NCI-H748 treated with DMSO at 0.1 percent for 48 hours (cell line): ENCODE measurements at regions not wholly inside any gene's neighbourhood (a gene's known extent, or its start where the extent isn't known, plus 50 kb on each side); places are given as distances from the start of the nearest gene placed in this dataset.
A peak's percentile ranks its signal among the peaks of the same experiment; 100 is the strongest.

Experiments
- DNase-seq: peaks from one replicate; lab custom pipeline; 2025; lab: John Stamatoyannopoulos, UW

DNA sequence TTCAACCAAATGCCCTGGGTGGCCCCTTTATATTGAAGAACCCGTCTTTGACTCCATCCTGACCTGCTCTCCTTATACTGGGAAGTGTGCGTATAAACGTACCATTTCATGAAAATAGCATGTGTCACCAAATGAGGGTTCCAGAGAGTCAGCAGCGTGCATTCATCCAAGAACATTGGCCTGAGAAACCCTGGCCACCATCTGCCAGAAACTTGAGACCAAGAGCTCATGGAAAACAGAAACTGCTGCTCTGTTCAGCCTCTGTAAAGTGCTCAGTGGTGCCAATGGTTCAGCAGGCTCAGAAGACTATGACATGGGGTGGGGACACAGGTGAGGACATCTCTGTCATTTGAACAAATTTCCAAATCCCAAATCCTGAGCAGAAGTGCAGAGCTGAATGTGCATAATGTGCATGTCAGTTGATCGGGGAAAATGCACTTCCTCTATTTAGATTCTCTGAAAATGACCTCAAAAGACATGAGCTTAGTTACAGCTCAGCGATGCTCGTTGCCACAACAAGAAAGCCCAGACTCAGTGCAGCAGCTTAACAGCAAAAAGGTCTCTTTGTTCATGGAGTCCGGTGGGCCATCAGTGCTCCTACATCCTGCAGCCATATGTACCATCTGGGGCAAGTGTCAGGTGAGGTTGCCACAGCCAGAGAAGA lies 176.1 kb downstream of the ATPSCKMT start:
- no peak for DNase-seq

DNA sequence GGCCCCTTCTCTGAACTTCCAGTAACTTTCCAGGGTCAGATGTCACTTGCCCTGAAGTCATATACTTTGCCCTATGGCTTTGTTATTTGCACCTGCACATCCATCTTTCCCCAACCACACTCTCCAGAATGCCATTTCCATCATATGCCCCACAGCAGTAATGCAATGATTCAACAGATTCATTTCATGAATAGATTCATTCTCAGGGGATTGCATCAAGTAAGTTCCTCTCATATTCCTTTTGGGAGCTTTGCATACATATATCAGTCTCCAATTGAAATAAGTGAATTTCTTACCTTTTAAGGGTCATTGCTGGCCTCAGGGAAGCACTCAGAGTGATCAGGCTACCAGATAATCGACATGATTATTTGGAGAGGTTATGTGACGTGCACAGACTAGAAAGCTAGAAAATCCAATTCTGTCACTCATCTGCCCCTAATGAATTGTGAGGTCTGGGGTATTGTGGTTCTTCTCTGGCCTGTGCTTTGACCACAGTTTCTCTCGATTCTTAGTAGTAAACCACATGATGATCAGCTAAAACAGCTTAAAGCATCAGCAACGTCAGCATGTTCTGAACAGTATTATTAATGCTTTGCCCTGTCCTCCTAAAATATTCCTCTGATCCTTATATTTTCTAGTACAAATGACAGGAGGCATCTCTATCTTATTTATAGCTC lies 179.9 kb downstream of the ATPSCKMT start:
- no peak for DNase-seq

DNA sequence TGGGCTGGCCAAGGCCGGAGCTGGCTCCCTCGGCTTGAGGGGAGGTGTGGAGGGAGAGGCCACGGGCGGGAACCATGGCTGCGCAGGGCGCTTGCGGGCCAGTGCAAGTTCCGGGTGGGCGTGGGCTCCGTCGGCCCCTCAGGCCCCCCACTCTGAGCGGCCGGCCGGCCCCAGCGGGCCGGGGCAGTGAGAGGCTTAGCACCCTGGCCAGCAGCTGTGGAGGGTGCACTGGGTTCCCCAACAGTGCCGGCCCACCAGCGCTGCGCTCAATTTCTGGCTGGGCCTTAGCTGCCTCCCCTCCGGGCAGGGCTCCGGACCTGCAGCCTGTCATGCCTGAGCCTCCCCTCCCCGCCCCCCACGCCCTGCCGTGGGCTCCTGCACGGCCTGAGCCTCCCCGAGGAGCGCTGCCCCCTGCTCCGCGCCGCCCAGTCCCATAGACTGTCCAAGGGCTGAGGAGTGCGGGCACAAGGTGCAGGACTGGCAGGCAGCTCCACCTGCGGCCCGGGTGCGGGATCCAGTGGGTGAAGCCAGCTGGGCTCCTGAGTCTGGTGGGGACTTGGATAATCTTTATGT lies 184.2 kb downstream of the ATPSCKMT start:
- DNase-seq: no peak

DNA sequence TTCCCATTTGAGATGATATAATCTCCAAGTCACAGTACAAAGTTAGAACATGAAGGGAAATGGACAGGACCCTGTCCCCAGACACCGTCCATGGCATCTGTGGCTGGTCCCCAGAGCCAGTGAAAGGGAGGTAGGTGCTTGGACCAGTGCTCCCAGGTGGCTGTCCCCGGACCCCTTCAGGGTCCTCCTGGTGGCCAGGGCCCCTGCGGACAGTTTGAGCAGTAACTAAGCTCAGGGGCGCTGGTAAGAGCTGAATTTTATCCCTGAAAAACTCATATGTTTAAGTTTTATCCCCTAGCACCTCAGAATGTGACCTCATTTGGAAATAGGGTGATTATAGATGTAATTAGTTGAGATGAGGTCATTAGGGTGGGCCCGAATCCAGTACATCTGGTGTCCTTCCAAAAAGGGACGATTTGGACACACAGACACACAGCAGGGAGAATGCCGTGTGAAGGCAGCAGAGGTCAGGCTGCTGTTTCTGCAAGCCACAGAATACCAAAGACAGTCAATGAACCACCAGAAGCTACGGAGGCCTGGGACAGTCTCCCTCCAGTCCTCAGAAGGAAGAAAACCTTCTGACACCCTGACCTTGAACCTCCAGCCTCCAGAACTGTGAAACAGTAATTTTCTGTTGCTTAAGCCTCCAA lies 185.0 kb downstream of the ATPSCKMT start:
- DNase-seq: no peak

DNA sequence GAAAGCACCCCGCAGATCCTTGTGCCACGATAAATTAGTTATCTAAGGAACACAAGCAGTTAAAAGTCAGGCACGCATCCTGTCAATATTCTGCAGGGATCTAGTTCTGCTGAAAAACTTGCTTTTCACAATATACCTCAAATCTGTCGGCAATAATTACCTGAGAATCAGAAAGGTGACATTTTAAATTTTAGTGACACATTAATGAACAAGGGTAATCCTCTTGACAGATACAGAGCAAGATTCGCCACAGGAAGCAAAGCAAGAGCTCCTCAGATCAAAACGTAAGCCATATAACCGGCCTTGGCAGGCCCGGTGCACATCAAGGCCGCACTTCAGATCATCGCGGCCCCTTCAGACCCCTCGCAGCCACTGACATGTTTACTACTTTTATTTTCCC lies 185.7 kb downstream of the ATPSCKMT start:
- DNase-seq: no peak

DNA sequence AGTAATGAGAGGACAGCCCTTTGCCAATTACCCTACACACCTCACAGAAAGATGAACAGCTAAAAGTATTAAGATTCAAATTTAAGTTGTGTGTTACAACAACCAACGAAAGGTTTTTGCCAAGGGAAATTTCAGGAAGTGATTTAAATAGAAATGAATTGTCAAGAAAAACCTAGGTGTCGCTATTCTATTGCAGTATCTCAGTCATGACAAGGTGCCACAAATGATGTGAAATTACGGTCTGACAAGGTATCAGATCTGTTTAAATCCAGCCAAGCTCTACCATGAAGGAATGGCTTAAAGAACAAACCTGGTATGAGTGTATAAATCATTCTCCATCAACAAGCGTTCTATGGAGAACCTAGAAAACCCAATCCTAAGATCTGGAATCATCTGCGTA lies 189.7 kb downstream of the ATPSCKMT start:
- DNase-seq: no peak

DNA sequence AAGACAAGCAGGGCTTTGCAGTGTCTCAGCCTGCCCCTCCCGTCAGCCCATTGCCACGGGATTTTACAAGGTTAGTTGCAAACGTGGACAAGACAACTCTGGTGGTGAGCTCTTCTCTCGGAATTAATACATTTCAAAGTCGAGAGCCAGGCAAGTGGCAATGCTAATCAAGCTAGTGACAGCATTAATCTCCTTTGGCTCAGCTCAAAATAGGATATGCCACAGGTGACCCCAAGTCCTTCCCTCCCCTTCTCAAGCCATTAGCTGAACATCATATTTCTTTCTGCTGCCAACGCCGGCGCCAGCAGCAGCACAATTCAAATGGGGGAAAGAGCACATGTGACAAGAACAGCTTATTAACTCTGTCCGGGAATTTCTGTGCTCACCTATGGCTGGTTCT lies 190.1 kb downstream of the ATPSCKMT start:
- DNase-seq: no peak

DNA sequence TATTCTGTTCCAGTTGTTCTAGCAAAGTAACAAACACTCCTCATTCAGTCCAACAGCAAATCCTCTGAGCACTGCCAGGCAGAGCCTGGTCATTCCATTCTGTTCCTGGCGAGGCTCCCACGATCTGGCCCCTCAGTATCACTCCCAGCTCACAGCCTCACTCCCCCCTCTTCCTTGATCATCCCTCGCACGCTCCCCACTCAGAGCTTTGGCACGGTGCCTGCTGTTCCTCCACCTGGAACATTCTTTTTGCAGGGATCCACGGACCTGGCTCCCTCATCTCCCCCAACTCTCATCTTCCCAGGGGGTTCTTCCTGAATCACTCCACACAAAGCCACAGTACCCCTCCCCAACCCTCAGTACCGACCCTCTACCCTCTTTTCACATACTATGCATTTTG lies 192.3 kb downstream of the ATPSCKMT start:
- no peak for DNase-seq

DNA sequence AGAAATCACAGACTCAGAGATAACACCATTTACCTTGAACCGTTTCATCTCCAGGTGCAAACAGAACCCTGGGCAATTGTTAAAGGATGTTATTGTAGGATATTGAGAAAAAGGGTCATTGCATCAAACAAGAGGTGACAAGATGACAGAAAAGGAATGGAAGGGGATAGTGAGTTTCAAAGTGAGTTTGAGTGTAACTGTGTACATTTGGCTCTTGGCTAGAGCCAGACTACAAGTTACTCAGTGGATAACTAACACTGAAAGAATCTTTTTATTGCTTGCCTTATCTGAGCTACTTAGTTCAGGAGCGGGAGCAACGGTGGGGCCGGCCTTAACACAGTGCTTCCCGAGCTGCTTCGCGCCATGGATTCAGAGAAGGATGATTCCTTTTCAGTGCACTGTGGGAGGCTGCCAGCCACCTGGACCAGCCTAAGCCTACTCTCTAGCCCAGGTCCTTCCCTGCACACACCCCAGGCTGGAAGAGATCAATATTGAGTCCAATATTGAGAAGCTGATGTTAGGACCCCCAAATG lies 193.4 kb downstream of the ATPSCKMT start:
- DNase-seq: no peak

DNA sequence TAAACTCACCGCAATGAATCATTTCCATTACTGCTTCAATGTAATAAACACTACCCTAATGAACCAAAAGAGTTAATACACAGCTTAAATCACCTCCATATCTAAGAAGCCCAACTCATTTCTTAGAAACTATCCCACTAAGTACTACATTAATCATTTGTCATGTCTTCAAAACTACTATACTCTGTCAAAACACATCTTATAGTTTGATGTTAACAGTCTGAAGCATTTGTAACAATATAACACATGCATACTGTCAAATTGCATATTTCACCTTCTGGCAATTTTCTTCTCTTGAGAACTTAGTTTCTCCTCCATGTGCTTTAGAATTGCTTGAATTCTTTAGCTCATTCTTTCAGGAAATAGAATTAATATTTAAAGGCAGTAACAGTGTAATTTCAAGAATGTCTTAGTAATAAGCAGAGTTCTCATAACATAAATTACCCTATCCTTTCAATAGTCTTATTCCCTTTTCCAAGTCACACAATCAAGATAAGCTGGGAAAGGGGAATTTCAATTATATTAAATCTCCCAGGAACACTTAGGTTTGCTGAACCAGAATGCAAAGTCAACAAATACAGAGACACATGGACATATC lies 199.7 kb downstream of the ATPSCKMT start:
- no peak for DNase-seq

DNA sequence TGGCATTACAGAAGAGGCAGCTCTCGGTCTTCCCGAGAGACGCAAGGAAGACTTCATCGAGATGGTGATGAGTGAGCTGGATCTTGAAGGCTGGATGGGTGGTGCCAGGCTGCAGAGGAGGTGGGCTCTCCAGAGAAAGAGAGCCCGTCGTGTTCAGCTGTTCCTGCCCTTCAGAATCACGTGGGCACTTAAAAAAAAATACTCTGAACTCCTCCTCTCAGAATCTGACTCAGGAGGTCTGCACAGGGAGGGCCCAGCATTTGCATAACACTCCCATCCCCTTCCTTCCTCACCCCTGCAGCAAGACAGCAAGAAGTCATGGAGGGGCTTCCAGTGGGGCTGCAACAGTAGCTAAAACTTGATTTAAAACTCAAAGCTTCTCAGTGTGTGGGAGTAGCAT lies 203.0 kb downstream of the ATPSCKMT start:
- no peak for DNase-seq

DNA sequence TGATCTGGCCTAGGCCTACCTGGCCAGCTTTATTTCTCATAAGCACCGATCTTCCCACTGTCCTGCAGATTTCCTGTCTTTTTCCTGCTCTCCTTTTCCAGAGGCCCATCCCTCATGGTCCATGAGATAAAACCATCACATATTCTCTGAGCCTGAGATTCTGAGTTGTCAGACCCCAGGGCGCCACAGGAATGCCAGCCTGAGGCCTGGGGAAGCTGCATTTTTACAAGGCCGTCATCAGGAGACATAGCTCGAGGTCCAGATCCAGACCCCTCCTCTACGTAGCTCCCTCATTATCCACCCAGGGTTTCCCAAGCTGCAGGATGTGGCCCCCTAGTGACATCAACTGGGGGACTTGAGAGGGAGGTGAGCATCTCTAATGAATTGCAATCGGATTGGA lies 204.3 kb downstream of the ATPSCKMT start:
- no peak for DNase-seq

DNA sequence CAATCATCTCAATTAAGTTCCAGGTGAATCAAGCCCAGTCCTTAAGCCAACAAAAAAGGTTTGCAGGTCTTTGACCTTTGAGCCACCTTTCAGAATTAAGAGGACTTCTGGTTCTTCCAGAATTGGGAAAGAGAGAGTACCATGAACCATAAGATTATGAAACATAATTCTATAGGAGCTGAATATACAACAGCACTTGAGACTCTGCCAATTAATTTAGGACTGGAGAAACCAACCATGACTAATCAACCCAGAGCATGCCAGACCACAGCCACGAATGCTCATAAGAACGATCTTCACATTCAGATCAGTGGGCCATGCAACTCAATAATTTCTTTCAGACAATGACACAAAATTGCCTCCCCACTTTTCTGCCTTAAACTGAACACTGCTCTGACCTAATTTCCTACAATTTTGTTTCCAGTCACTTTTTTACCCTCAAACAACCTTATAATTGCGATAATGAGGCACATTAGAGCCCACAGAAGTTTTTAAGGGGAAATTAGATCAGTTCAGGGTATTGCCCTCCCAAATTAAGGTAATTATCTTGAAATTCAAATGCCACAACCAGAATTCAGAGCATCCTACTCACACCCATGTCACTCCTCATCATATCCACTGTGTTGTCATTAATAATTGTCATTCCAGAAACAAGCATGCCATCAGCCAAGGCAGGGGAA lies 213.4 kb downstream of the ATPSCKMT start:
- no peak for DNase-seq

DNA sequence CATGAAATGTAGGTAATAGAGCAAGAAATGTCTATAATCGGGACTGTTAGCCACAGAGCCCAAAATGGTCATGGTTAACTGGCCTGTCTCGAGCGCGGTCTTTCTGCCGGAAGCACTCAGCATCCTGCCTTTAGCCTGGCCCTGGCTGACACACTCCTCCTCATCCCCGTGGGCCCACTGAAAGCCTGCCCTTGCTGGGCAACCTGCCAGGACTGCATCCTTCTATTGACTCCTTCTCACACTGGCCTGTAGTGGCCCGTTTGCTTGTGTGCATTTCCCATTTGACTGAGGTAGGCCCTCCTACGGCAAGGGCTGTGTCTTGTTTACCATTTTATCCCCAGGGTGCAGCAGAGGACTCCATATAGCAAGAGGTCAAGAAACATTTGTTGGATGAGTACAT lies 215.7 kb downstream of the ATPSCKMT start:
- peak; percentile 96 for DNase-seq

DNA sequence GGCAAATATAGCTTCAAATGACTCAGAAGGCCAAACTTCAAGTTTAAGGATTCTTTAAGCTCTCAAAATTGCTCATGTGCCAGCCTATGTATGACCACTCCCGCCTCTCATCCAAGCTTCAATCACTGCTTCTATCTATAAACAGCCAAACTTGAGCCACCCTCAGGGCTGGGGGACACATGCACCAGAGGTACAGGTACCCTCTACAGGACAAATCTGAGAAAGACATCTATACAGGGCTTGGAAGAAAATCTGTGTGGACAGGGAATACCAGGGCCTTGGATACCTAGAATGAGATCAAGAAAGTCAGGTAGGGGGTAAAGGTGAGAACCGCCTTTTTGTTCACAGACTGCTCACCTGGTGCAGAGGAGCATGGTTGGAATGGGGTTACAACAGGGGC lies 217.9 kb downstream of the ATPSCKMT start:
- no peak for DNase-seq

DNA sequence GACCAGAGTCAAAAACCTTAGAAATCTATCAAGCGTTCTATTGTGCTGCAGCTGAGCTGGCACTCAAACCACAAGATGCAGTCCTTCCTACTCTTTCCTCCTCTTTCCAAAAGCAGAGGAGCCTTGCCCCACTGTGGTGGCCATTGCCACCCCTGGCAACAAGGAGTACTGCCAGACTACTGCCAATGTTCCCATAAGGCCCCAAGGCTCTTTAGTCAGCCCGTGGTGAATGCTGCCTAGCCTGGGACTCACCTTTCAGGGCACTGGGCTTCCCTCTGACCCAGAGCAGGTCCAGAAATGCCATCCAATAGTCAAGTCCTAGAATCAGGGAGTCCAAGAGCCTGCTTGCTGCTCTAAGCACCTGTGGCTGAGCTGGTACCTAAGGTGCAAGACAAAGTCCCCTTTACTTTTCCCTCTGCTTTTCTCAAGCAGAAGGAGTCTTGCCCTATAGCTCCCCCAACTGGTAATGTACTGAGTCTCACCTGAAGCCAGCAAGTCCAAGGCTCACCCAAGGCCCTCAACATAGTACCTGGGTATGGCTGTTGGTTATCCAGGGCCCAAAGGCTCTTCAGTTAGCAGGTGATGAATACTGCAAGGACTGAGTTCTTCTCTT lies 219.4 kb downstream of the ATPSCKMT start:
- peak; percentile 82 for DNase-seq

DNA sequence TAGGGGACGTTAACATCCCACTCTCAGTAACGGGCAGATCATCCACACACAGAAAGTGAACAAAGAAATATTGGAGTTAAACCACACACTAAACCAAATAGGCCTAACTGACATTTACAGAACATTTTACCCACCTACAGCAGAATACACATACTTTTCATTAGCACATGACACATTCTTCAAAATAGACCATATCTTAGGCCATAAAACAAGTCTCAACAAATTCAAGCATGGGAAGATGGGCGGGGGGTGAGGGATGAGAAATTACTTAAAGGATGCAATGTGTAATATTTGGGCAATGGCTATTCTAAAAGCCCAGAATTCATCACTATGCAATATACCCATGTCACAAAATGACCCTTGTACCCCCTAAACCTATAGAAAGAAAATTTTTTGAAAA lies 226.2 kb downstream of the ATPSCKMT start:
- no peak for DNase-seq

DNA sequence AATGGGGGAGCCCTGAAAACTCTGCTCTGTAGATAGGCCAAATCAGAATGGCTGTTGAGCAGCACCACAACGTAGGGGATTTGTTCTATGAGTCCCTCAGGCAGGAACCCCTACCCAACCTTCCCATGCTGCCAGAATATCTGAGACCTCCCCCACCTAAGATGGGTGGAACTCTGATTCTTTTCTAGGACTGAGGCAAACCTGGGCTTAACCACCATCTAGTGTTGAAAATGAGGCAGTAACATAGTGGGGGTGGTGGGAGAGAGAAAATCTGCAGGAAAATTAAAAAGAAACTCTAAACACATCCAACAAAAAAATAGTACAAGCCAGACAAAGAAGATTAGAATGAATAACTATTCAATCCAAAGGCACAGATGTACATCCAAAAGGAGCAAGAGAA lies 228.4 kb downstream of the ATPSCKMT start:
- no peak for DNase-seq

DNA sequence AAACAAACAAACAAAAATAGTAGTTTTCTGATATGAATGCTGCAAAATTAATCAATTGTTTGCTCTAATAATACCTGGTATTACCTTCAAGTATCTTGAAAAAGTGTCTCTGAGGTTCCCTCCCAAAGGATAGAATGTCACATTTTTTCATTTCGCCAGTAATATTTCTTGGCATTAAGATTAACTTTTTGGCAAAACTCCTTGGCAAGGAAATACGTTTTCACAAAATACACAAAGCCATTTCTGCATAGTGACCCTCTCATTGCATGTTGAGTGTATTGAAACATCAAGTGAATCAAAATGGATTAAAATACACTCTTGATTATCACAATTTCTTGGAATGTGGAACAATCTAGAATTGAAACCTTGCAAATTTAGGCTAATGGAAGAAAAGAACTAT lies 230.5 kb downstream of the ATPSCKMT start:
- no peak for DNase-seq

DNA sequence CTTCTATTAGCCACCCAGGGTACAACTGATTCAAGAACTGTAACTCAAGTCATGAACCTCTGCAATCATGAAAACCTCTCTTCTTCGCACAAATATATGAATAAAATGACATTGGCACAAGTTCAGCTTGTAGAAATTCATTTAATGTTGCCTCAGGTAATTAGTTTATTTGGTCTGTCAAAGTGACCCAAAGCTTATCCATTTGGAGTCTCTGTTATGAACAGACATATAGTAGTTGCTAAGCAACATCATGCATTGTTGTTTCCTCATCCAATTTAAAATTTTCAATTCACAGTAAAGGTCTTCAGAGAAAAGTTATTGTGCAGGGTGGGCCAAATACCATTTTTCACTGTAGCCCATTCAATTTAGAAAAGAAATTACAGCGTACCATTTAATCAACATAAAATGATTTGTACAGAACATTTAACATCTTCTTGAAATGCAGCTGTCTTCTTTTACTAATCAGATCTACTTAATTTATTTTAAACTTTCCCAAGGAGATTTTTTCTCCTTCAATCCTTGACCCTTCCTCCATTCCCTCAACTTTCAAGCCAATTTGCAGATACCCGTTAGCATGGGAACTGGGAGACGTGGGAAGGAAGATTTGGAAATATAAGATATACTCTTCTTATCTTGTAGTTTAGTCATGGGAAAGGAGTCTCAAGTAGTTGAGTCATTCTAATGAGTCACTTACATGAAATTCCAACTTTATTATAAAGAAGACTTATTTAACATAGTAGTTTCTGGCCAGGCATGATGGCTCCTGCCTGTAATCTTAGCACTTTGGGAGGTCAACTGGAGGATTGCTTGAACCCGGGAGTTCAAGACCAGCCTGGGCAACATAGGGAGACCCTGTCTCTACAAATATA lies 231.3 kb downstream of the ATPSCKMT start:
- DNase-seq: peak; percentile 99

DNA sequence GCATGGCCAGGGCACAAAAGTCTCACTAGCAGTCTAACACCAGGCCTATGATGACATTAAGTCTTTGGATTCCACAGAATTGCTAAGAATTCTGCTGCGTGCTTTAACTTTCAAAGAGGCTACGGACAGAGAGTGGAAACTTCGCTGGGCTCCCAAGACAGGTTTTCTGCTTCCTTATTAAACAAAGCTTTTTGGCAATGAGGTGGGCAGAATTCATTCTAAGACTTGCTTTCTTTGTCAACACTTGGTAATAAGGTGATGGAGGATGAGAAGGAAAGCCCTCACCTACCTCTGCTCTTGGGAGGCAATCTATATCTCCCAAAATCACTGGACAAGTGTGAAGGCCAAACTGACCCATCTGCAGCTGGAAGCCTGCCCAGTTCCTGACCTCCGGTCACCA lies 231.9 kb downstream of the ATPSCKMT start:
- no peak for DNase-seq
